H1 (cell line): ENCODE measurements at regions not wholly inside any gene's neighbourhood (a gene's known extent, or its start where the extent isn't known, plus 50 kb on each side); places are given as distances from the start of the nearest gene placed in this dataset.
"Not testable (repeated sequence)": the region's sequence is repeated elsewhere in the genome, so short reads cannot be mapped to it uniquely, and the experiment has no call there.

Experiments
- CTCF ChIA-PET: fragments of 300-600 bp; sonication (Branson Sonifier 250); formaldehyde crosslinking; loops from one replicate; lab custom pipeline; 2021; ENCODE audit not compliant: partially characterized antibody; lab: Charles Lee
- POLR2A ChIA-PET: fragments of 300-600 bp; sonication (Branson Sonifier 250); formaldehyde crosslinking; loops from one replicate; lab custom pipeline; 2021; ENCODE audit warnings: inconsistent platforms; ENCODE audit not compliant: partially characterized antibody; lab: Charles Lee
- DNase-seq, 2 experiments: peaks; one replicate each; pipeline versions ENCODE4 v3.0.0 to v3.0.0-alpha.2; 2010 to 2022; ENCODE audit warnings: low spot score in 2 of 2, low read depth in 1 of 2, mixed read lengths in 1 of 2
- FAIRE-seq: peaks from 2 replicates; lab custom pipeline; 2011; peaks lifted over from hg19 to GRCh38; lab: Jason Lieb, UNC
- H2AFZ ChIP-seq: 2 replicates; pipeline ENCODE4 v1.8.1; 2012; ENCODE audit warnings: low read length, inconsistent platforms
- H2AK5ac ChIP-seq: 2 replicates; pipeline ENCODE4 v1.6.1; 2013; ENCODE audit warnings: low read depth, low read length
- H2BK120ac ChIP-seq: replicated peaks from 2 replicates; pipeline ENCODE3; 2013; ENCODE audit warnings: low read depth, low read length, inconsistent platforms
- H2BK12ac ChIP-seq: 2 replicates; pipeline ENCODE4 v1.6.1; 2013; ENCODE audit warnings: low read depth, low read length
- H2BK15ac ChIP-seq: 2 replicates; pipeline ENCODE4 v1.6.1; 2013; ENCODE audit warnings: low read length
- H2BK20ac ChIP-seq: 2 replicates; pipeline ENCODE4 v1.6.1; 2013; ENCODE audit warnings: low read length
- H2BK5ac ChIP-seq: 2 replicates; pipeline ENCODE4 v1.6.1; 2013; ENCODE audit warnings: low read depth, low read length
- H3K14ac ChIP-seq: 2 replicates; pipeline ENCODE4 v1.6.1; 2013; ENCODE audit warnings: inconsistent platforms; ENCODE audit not compliant: insufficient read length
- H3K18ac ChIP-seq: 2 replicates; pipeline ENCODE4 v1.6.1; 2013; ENCODE audit warnings: low read length; ENCODE audit errors: extremely low read depth
- H3K23ac ChIP-seq: 2 replicates; pipeline ENCODE4 v1.6.1; 2013; ENCODE audit warnings: inconsistent platforms; ENCODE audit not compliant: insufficient read length
- H3K23me2 ChIP-seq: 2 replicates; pipeline ENCODE4 v1.6.1; 2013; ENCODE audit warnings: low read depth, low read length
- H3K27ac ChIP-seq: 2 replicates; pipeline ENCODE4 v1.6.1; 2011; ENCODE audit warnings: low read depth, low read length, inconsistent platforms
- H3K27me3 ChIP-seq, 4 experiments: replicated peaks in 1 of 4; 1 replicate in 1 of 4; 2 replicates in 3 of 4; pipeline versions ENCODE4 v1.6.1 to v1.8.1; 2011 to 2013; ENCODE audit warnings: low read length in 3 of 4, mild to moderate bottlenecking in 3 of 4, inconsistent platforms in 2 of 4, mixed read lengths in 2 of 4, moderate library complexity in 1 of 4; ENCODE audit not compliant: control insufficient read depth in 3 of 4, insufficient read depth in 3 of 4; ENCODE audit errors: extremely low read depth in 1 of 4
- H3K36me3 ChIP-seq, 4 experiments: 2 replicates each; pipeline versions ENCODE4 v1.6.1 to v1.8.1; 2011 to 2013; ENCODE audit warnings: mild to moderate bottlenecking in 4 of 4, low read length in 3 of 4, moderate library complexity in 2 of 4, control low read depth in 1 of 4, inconsistent platforms in 1 of 4; ENCODE audit not compliant: insufficient read depth in 4 of 4, control insufficient read depth in 2 of 4
- H3K4ac ChIP-seq: replicated peaks from 2 replicates; pipeline ENCODE3; 2013; ENCODE audit warnings: low read length, low read depth, mixed read lengths, inconsistent platforms; ENCODE audit not compliant: insufficient read length
- H3K4me1 ChIP-seq, 4 experiments: replicated peaks in 1 of 4; 1 replicate in 1 of 4; 2 replicates in 3 of 4; pipeline versions ENCODE4 v1.6.1 to v1.8.1; 2011 to 2013; ENCODE audit warnings: low read length in 3 of 4, inconsistent platforms in 2 of 4, mixed read lengths in 1 of 4; ENCODE audit not compliant: insufficient read depth in 4 of 4, control insufficient read depth in 3 of 4
- H3K4me2 ChIP-seq, 2 experiments: 2 replicates each; pipeline versions ENCODE4 v1.6.1 to v1.8.1; 2011 to 2013; ENCODE audit warnings: low read depth in 2 of 2, low read length in 2 of 2, control low read depth in 1 of 2, inconsistent platforms in 1 of 2, mild to moderate bottlenecking in 1 of 2; ENCODE audit not compliant: insufficient read depth in 1 of 2
- H3K4me3 ChIP-seq, 4 experiments: fragments of 200-600, 300-600 bp in 1 of 4; sonication (generic), shearing (Covaris generic), sonication (Bioruptor Twin) in 1 of 4; 2 replicates each; pipeline versions ENCODE4 v1.5.1 to v1.8.1; 2011 to 2016; ENCODE audit warnings: low read length in 4 of 4, low read depth in 3 of 4, control low read depth in 2 of 4, inconsistent platforms in 2 of 4, mild to moderate bottlenecking in 2 of 4, mixed read lengths in 1 of 4, moderate library complexity in 1 of 4; ENCODE audit not compliant: insufficient read depth in 2 of 4; ENCODE audit errors: extremely low read depth in 1 of 4
- H3K56ac ChIP-seq: replicated peaks from 2 replicates; pipeline ENCODE3; 2013; ENCODE audit warnings: low read depth, mild to moderate bottlenecking, mixed read lengths, low read length, inconsistent platforms; ENCODE audit not compliant: insufficient read length
- H3K79me1 ChIP-seq: 2 replicates; pipeline ENCODE4 v1.6.1; 2013; ENCODE audit warnings: low read depth, low read length, control low read depth
- H3K79me2 ChIP-seq, 2 experiments: 2 replicates each; pipeline versions ENCODE4 v1.6.1 to v1.8.1; 2012 to 2013; ENCODE audit warnings: low read length in 2 of 2, mild to moderate bottlenecking in 2 of 2, inconsistent platforms in 1 of 2; ENCODE audit not compliant: insufficient read depth in 2 of 2, control insufficient read depth in 1 of 2
- H3K9ac ChIP-seq, 4 experiments: replicated peaks in 1 of 4; 1 replicate in 1 of 4; 2 replicates in 3 of 4; pipeline versions ENCODE4 v1.6.1 to v1.8.1; 2011 to 2013; ENCODE audit warnings: low read depth in 3 of 4, low read length in 3 of 4, control low read depth in 2 of 4, mild to moderate bottlenecking in 2 of 4, moderate library complexity in 2 of 4, inconsistent platforms in 1 of 4; ENCODE audit errors: extremely low read depth in 1 of 4
- H3K9me3 ChIP-seq, 2 experiments: 2 replicates each; pipeline versions ENCODE4 v1.6.1 to v1.8.1; 2012 to 2013; ENCODE audit warnings: mild to moderate bottlenecking in 2 of 2, moderate library complexity in 2 of 2, control low read depth in 1 of 2, inconsistent platforms in 1 of 2, low read depth in 1 of 2, low read length in 1 of 2, mixed read lengths in 1 of 2; ENCODE audit not compliant: insufficient read depth in 2 of 2
- H4K20me1 ChIP-seq, 2 experiments: replicated peaks in 1 of 2; 2 replicates each; pipeline versions ENCODE3 to v1.8.1; 2011 to 2013; ENCODE audit warnings: inconsistent platforms in 2 of 2, low read length in 2 of 2, mild to moderate bottlenecking in 1 of 2; ENCODE audit not compliant: insufficient read depth in 2 of 2, control insufficient read depth in 1 of 2
- H4K5ac ChIP-seq: 2 replicates; pipeline ENCODE4 v1.6.1; 2013; ENCODE audit warnings: low read length, low read depth, mixed read lengths, inconsistent platforms; ENCODE audit not compliant: insufficient read length
- H4K8ac ChIP-seq: 2 replicates; pipeline ENCODE4 v1.8.0; 2013; ENCODE audit warnings: mild to moderate bottlenecking, moderate library complexity, low read length, inconsistent platforms; ENCODE audit not compliant: insufficient read depth; ENCODE audit errors: extremely low read depth
- H4K91ac ChIP-seq: replicated peaks from 2 replicates; pipeline ENCODE3; 2013; ENCODE audit warnings: low read length, mixed read lengths, inconsistent platforms; ENCODE audit not compliant: insufficient read length
- ASH2L ChIP-seq: fragments of 200-600, 300-600 bp; sonication (generic); IDR thresholded peaks from one replicate; pipeline ENCODE4 v1.7.1; 2017; ENCODE audit warnings: low read length
- BRCA1 ChIP-seq: IDR thresholded peaks from 2 replicates; pipeline ENCODE4 v1.6.1; 2012; ENCODE audit warnings: low read depth, low read length, improper control_type of control experiment
- GTF2F1 ChIP-seq: IDR thresholded peaks from 2 replicates; pipeline ENCODE4 v1.6.1; 2012; ENCODE audit warnings: low read depth, low read length, improper control_type of control experiment, borderline replicate concordance
- POLR2A ChIP-seq, 2 experiments: IDR thresholded peaks; 1 replicate in 1 of 2; 2 replicates in 1 of 2; pipeline ENCODE4 v1.6.1; 2011; ENCODE audit warnings: low read depth in 2 of 2, low read length in 2 of 2, mild to moderate bottlenecking in 2 of 2; ENCODE audit errors: control extremely low read depth in 1 of 2
- TEAD4 ChIP-seq: IDR thresholded peaks from 2 replicates; pipeline ENCODE4 v1.6.1; 2012; ENCODE audit warnings: low read depth, low read length, inconsistent platforms, mixed read lengths
- WGBS, 2 experiments: shearing (Covaris generic) in 1 of 2; methylation state at CpG; one replicate each; pipeline versions ENCODE4 v1.1.6 to v1.1.7; 2013 to 2015; ENCODE audit warnings: low lambda C conversion rate in 2 of 2, mixed read lengths in 2 of 2, inconsistent platforms in 1 of 2, low coverage in 1 of 2, missing lambda C conversion rate in 1 of 2; ENCODE audit not compliant: insufficient replicate concordance in 2 of 2, insufficient coverage in 1 of 2, insufficient read length in 1 of 2; ENCODE audit errors: extremely low coverage in 1 of 2, missing lambda C conversion rate in 1 of 2; 5-methylcytosine and 5-hydroxymethylcytosine counted together

GRCh38 chr22:48819232-48819631 lies 1008.4 kb downstream of the BRD1 start:
- POLR2A ChIA-PET = no interaction called here
- DNase-seq (no peak), FAIRE-seq (no peak)

GRCh38 chr22:48817491-48817890 lies 1010.2 kb downstream of the BRD1 start:
- H3K27me3 ChIP-seq, H3K9me3 ChIP-seq, H3K18ac ChIP-seq, H3K79me2 ChIP-seq, H2BK12ac ChIP-seq, H3K27ac ChIP-seq, H3K4me1 ChIP-seq, H3K14ac ChIP-seq, H4K8ac ChIP-seq, H2BK120ac ChIP-seq, H4K91ac ChIP-seq, H2BK20ac ChIP-seq, H3K23ac ChIP-seq, H3K9ac ChIP-seq, FAIRE-seq, H2AFZ ChIP-seq, H2BK5ac ChIP-seq, H2BK15ac ChIP-seq, H3K23me2 ChIP-seq, H2AK5ac ChIP-seq, H3K4me3 ChIP-seq, H3K4ac ChIP-seq, H4K20me1 ChIP-seq, CTCF ChIA-PET, H4K5ac ChIP-seq, DNase-seq, H3K4me2 ChIP-seq, POLR2A ChIA-PET, H3K56ac ChIP-seq, H3K36me3 ChIP-seq, H3K79me1 ChIP-seq: not testable (repeated sequence)
- 99% methylated on average over 10 of the region's 10 CpGs; no CpG with 5 or more reads in 1 of the 2 experiments for WGBS, 2 experiments

More at GRCh38 chr22:48819232-48819631, 1008.4 kb downstream of the BRD1 start:
- Histone ChIP-seq H3K23ac (no peak overlapping the region), H3K4me1 (no peaks in the 10 kb centered on the region), H3K18ac (no peak overlapping the region)
- TF ChIP-seq ASH2L = no peak
- no peak for TF ChIP-seq BRCA1
- TF ChIP-seq POLR2A (IDR thresholded peaks at IDR 0.05; ENCODE audit: control extremely low read depth in 1 of 2, low read depth in 2 of 2, low read length in 2 of 2) = no peak
- no peak for TF ChIP-seq GTF2F1
- TF ChIP-seq TEAD4 = no peak
- TF ChIP-seq, all 59 proteins: peak for 0
- WGBS, 2 experiments = 95% methylated on average over 16 of the region's 16 CpGs; no CpG with 5 or more reads in 1 of the 2 experiments
- Histone ChIP-seq H3K27me3 (no peaks in the 10 kb centered on the region), H3K79me2 (no peaks in the 10 kb centered on the region), H3K14ac (no peak overlapping the region), H3K9ac (no peak overlapping the region), H4K91ac (no peak overlapping the region), H3K36me3 (no peaks in the 10 kb centered on the region; a peak in 1 of 8 replicates), H3K27ac (no peak overlapping the region), H2BK120ac (no peak overlapping the region), H2BK20ac (no peak overlapping the region), H3K4me3 (no peak overlapping the region), H3K79me1 (no peaks in the 10 kb centered on the region), H3K56ac (no peak overlapping the region), H3K4ac (no peak overlapping the region), H3K4me2 (no peak overlapping the region), H3K9me3 (no peaks in the 10 kb centered on the region; a peak in 1 of 4 replicates), H2AK5ac (no peak overlapping the region), H4K20me1 (peaks cover 0 to 2% of the 10 kb centered on the region in 2 experiments), H4K8ac (no peak overlapping the region), H2BK5ac (no peak overlapping the region), H3K23me2 (no peaks in the 10 kb centered on the region), H2BK15ac (no peak overlapping the region), H2AFZ (no peak overlapping the region), H4K5ac (no peak overlapping the region), H2BK12ac (no peak overlapping the region)
- CTCF ChIA-PET = no interaction called here
